Tongue (tissue), 1 donor: ENCODE measurements at regions not wholly inside any gene's neighbourhood (a gene's known extent, or its start where the extent isn't known, plus 50 kb on each side); places are given as distances from the start of the nearest gene placed in this dataset.

ENCODE experiments used
- DNase-seq: peaks from one replicate; pipeline ENCODE4 v3.0.0-alpha.2; 2015

DNA sequence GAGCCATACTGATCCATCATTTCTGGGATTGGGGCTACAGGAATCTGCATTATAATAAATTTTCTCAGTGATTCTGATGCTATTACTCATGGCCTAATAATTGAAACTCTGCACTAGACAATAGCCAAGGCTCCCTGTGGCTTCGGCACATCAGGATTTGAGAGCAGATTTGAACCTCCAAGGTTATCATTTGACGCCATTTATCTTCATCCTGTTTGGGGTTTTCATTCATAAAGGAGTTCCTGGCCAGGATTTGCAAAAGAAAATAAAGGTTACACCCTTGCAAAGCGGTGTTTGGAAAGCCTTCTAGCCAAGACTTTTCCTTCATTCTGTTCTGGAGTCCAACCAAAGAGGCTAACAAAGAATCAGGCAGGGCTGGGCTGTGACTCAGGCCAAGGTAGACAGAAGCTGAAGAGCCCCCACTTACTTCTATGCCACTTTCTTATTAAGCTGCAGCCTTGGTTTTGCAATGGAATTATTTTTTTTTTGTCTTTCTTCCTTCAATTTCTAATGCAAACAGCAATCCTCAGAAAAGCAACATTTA lies 330.1 kb downstream of the DHX35 start:
- DNase-seq = no peak

DNA sequence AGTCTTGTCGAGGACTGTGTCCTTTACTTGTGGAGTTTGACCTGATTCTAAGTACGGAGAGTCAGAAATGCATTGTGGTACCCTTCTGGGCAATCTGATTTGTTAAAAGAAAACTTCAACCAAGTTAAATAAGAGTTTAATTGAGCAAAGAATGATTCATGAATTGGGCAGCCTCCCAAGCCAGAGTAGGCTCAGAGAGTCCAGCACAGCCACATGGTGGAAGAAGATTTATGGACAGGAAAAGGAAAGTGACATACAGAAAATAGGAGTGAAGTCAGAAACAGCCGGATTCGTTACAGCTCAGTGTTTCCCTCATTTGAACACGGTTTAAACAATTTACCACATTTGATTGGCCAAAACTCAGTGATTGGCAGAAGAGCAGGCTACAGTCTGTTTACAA lies 329.2 kb downstream of the DHX35 start:
- DNase-seq = no peak

DNA sequence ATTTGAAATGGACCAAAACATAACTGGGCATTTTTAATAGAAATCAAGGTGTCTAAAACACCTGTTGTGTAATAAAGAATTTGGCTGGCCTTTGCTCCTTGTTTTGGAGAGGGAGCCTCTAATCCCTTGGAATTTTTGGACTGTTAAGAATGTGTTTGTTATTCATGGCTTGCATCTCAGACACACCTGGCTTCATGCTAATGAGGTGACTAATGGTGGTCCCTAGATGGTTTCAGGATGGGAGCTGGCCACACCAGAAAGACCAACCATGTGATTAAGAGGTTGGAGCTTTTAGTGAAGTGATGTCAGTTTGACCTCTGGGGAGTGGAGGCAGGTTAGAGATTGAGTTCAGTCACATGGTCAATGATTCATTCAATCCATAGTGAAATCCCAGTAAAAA lies 328.4 kb downstream of the DHX35 start:
- DNase-seq = no peak

DNA sequence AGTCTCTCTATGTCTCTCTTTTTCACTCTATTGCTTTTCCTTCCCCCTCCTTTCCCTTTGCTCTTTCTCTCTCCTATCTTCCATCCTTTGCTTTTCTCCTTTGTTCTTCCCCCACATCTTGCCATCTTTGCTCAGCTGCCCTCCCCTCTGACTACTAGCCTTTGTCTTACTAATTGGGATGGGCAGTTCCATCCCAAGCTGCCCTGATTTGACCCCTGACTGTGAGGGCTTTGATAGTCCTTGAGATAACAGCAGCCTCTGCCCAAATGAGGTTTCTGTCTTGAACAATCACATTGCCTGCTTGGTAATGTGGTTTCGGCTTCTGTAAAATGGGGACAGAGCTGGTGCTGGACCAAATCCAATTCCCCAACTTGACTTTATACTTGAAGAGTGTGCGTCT lies 327.7 kb downstream of the DHX35 start:
- no peak for DNase-seq

DNA sequence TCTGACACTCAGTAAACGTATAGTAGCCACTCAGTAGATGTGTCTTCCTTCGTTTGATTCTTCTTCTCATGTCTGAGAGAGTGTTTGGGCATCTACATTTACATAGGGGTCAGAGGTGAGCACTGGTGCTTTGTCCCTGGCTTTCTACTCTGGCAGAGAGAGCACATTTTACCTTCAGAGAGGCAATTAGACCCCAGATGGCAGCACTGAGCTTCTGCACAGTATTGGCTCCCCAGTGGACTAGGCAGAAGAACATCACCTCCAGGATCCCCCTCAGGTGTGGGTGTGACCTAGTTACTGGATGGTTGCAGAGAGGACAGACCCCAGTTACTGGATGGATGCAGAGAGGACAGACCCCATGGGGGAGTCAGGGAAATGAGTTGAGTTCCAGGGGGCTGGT lies 327.2 kb downstream of the DHX35 start:
- DNase-seq = no peak

DNA sequence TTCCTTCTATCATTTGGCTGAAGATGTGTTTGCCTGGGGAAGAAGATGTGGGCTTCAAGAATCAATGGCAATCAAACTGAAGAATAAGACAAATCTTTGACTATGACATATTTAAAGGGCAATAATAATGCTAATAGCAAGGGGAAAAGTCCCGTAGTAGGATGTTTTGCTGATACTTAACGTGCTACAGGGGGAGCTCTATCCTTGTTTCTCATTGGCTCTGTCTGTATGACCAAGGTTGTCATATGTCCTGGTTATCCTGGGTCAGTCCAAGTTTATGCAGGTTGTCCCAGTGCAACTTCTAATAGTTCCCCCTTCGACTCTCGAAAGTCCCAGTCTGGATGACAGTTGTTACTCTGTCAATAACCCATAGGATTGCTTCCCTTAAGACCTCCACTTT lies 321.3 kb downstream of the DHX35 start:
- DNase-seq = no peak

DNA sequence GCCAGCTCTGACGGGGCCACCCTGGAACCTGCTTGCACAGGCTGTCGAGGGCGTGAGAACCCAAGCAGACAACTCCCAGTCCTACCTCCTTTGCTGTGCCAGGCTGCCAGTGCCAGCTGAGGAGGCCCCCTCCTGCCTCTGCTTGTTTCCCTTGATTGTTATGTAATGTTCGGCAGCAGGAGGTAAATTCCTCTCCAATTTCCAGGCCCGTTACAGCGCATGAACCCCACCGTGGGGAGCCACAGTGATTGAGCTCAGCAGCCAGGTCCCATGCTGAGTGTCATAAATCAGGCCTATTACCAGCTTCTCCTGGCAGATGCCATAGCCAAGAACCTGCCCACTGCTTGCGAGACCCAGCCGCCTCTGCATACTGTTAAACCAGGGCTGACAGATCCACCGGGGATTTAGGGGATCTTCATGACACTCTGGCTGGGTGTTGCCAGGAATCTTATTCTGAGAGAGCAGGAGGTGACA lies 320.5 kb downstream of the DHX35 start:
- DNase-seq = no peak

DNA sequence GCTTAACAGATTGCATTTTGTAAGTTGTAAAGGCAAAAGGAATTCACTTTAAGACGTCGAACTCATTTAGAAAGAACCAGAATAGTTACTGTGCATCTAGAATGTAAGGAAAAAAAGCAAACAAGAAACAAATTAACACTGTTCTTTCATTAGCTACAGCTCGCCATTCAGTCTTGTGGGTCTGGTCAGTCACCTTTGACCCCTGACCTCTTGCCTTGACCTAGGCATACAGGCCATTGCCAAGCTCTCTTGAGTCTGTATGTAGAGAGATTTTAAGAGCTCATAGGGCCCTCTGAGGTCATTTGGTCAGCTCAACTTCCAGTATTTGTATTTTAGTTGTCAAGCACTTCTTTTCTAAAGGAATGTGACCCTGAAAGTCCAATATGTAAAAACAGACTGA lies 318.7 kb downstream of the DHX35 start:
- DNase-seq = no peak

DNA sequence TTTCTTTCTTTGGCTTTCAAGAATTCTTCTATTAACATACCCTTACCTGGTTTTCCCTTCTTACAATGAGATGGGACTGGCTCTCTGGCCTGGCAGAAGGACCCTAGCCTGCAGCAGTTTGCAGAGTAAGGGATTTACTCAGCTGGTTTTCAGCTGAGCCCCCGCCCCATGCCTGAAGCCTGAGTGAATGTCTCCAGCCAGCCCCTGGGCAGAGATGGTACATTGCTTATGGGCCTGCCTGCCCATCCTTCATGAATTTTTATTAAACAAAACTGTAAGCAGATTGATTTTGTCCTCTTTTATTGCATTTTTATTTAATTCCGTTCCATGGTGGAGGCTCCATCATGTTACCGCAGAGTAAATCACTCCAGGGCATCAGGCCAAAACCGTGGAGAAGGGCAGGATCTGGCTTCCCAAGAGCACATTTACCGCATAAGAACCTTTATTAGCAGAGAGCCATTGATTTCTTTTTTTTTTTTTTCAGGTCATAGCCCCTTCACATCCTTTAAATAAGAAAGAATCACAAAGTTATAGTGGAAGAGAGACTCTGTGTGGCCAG lies 316.2 kb downstream of the DHX35 start:
- DNase-seq = no peak

DNA sequence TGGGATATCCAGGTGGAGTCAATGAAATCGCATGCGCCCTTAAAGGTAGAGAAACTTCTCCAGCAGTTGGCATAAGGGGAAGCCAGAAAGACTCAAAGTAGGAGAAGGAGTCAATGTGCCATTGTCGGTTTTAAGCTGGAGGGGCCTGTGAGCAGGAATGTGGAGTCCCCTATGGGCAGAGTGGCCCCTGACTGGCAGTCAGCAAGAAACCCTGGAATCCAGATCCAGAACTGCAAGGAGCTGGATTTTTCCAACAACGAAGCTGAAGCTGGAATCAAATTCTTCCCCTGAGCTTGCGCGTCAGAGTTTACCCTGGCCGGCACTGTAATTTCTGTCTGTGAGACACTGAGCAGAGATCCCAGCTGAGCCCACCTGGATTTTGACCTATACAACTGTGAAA lies 315.0 kb downstream of the DHX35 start:
- DNase-seq = peak; percentile 47

DNA sequence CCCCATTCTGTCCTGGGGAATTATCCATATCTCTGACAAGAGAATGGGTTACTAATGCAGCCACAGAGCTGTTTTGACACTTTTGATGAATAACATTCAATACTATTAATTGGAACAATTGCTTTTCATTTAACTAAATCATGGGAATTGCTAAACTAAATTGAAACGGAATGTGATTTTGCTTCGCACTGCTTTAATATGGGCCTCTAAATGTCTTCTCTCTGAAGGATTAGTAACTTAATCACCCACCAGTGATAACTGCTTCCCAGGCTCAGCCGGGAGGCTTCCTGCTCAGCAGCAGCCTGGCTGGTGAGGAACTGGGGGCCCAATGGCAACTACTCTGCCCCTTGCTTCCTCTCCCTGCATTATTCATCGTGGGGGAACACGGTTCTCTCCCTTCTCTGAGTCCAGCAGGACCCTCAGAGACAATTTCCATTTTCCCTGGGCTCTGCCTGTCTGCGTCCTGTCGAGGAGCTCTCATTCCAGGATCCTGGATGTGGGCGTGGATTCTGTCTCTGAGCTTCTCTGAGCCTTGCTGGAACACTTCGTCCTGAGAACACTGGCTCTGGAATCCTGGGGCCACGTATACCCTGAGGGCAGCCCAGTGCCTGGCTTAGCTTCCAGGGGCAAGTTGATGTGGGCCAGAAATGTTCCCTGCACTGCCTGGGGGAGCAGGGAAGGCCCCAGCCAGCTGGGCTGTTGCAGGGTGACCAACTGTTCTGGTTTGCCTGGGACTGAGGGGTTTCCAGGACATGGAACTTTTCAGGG lies 308.9 kb downstream of the DHX35 start:
- DNase-seq = peak; percentile 22

DNA sequence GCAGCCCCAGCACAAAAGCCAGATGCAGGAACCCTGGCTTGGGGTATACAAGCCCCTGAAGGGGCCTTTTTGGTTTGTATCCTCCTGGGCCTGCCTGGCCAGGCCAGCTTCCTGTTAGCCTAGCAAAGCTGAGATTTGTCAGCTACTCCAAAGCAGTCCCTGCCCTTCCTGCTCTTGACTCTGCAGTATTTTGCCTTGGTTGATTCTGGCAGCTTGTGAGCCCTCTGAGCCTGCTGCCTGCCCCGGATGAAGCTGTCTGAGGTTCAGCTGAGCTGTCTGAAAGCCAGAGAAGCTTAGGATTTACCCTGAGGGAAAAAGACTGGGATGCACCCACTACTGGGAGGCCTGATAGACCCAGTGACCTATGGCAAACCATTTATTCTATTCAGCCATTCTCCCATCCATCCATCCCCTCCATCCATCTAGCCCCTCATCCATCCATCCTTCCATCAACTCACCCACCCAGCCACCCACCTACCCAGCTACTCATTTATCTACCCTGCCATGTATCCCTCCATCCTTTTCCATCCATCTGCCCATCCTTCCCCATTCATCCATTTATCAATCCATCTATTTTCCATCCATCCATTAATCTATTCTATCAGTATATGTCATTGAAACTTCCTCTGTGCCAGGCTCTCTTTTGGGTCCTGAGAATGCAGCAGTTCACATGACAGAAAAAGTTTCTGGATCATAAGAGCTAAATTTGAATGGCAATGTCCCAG lies 307.5 kb downstream of the DHX35 start:
- DNase-seq = no peak

DNA sequence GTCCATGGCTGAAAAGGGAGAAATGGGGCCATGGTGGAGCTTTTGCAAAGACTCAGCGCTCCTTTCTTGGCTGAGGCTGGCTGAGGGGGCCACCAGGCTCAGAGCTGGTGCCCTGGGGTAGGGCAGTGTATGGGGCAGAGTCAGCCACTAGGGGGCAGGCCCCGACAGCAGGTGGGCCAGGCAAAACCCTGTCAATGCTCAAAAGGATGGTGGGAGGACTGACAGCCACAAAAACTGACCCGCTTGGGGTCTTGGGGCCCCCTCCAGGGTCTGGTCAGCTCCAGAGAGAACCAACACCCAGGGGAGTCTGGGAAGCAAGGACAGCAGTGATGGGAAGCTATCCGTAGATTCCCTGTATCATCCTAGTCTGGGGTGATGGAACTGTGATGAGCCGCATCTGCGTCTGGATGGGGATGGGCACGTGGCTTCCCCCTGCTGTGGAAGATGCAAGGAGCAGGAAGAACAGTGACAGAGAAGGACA lies 306.9 kb downstream of the DHX35 start:
- peak; percentile 66 for DNase-seq

DNA sequence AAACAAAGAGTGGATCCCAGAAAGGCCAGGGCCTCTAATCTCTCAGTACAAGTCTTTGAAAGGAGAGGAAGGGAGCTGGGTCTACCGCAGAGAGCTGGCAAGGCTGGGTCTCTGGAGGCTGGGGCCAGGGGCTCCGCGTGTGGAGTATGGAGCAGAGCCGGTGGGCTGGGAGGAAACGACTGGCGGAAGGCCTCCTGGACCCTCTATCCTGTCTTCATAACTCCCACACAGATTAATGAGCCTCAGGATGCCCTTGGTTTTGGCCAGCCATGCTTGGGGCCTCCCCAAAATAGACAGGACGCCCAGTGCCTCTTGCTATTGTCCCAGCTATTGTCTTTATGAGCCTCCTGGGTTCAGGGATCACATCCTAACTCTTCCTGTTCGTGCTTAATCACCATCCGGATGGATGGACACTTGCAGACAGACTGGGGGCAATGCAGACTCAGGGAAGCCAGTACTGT lies 306.4 kb downstream of the DHX35 start:
- DNase-seq = no peak

DNA sequence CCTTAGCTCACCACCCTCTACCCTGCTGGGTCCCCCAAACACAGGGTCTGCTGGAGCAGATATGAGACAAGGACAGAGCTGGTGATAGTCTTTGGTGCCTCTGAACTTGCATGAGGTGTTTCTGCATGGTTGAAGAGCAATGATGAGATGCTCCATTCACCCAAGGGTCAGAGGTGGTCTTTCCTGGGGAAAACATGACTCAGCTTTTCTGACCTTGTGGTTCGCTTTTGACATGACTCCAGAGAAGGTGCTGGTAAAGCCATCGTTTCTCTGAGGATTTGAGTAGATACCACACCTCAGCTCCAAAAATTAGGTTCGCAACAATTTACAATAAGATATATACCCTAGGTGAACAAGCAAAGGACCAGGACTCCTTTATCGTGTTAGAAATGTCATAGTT lies 304.8 kb downstream of the DHX35 start:
- no peak for DNase-seq

DNA sequence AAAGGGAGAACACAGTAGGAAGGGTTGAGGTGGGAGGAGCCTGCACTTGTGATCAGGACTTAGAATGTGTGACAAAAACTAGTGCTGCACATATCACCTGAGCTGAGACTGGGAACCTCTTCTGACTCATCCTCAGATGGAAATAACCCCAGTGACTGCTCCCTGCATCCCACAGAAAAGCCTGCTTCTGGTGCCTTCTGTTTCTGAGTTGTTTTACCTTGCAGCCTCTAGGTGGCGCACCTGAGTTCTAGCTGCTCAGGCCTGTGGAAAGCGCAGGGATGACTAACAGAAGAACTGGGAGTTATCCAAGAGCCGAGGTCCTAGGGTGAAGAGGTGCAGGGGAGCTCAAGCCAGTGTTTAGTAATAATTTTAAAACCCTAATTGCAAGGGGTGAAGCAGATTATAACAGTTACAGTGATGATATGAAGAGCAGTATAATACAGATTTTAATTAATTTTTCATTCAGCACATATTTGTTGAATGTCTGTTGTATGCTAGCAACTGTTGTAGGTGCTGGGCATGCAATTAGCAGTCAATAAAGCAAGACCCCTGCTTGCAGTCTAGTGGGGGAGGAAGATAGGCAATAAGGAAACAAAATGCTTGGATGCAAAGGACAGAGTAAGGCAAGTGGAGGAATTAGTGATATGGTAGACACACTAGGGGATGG lies 302.5 kb downstream of the DHX35 start:
- DNase-seq = peak; percentile 79

DNA sequence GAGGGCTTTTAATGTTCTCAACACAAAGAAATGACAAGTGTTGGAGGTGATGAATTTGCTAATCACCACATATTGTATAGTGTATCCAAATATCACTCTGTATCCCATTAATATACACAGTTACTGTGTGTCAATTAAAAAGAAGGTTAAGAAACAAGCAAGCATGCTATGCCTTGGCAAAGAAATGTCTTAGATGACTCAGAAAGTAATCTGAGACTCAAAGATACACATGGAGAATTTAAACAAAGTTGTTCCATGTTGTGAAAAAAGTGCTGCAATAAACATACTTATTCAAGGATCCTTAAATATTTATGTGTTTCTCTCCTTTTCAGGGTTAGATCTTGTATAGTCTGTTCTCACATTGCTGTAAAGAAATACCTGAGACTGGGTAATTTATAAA lies 300.9 kb downstream of the DHX35 start:
- DNase-seq = no peak

DNA sequence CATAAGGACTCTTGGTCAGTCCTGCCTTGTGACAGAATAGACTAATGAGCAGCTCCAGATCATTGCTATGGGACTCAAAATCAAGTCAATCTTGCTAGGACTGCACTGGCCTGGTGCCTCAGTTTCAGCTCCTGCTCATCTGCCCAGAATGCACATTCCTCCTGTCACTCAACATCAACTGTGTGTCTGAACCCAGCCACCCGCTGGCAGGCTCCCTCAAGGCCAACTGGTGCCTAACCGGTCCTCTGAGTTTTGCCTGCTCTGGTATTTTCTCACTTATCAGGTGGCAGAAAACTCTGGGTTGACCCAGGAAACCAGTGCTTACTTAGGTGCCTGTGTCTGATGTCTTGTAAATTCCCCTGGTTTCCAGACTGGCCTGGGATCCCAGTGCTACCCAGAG lies 297.7 kb downstream of the DHX35 start:
- DNase-seq = no peak

DNA sequence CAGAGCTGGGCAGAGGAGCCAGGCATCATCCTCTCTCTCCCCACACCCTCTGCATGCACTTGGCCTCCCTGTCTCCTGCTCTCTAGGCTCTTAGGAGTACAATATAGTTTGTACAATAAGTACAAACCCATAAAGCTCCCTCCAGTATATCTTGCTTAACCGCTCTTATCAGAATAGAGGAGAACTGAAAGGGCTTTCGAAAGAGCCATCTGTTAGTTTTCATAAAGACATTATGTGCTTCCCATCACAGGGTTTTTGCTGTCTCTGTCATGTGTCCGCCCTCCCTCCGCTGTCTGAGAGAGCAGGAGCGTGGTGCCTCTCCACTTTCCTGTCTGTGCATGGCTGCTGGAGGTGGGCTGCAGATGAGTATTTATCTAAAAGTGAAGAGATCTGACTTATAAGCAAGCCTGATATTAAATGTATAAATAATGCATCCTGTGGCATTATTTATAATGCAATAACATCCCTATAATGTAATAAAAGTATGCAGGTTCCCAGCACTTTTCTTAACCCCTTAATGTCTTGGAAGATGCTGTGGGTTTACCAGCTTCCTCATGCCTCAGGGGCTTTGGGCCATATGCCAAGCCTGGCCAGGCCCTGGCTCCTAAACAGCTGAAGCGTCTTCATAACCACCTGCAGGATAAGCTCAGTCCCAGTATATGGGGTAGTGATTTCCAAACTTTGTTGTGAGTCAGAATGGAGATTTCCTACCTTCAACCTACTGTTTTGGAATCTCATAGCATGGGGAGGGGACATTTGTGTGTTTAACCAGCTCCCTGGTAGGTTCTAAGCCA lies 297.1 kb downstream of the DHX35 start:
- no peak for DNase-seq

DNA sequence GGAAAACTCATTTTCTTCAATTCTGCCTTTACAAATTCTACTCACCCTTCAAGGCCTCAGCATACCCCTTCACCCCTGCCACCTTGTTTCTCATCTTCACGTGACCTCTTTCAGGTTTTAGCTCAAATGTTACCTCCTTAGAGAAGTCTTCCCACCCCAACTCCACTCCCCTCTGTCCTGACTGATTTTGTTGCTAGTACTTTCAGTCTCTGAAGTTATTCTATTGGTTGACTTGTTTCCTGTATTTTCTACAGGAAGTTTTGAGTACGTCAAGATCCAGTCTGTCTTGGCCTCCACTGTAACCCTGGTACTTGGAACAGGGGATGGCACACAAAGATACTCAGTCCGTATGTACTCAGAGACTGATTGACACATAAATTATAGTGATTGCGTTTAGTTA lies 296.1 kb downstream of the DHX35 start:
- DNase-seq = no peak

DNA sequence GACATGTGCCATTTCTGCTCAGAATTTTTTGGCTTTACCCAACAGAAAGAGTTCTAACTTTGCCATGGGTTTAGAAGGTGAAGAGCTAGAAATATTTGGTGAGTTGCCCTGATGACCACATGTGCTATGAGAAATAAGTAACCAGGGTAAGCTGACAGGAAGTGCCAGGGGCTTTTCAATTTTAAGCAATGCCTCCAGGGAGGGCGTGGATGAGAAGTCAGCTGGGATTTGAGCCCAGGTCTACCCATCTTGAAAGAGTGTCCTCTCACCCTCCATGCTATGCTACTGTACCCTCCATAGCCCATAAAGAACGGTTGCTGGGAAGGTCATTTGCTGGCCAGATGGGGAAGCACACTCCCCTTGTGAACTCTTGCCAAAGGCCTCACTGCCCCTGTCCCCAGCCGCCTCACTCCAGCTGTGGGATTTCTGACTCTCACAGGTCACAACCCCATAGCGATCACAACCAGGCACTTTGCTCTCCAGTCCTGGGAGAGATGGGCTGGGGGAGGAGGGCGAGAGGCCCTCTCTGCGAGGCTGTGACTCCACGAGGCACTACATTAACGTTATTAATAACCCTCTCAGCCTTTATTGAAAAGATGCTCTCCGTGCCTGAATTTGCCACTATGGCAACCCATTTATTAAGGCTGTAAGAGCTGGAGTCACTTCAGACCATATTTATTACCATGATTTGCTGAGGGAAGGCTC lies 291.1 kb downstream of the DHX35 start:
- DNase-seq = no peak
